ENCODE measurements at regions not wholly inside any gene's neighbourhood (a gene's known extent, or its start where the extent isn't known, plus 50 kb on each side); places are given as distances from the start of the nearest gene placed in this dataset.

DNA sequence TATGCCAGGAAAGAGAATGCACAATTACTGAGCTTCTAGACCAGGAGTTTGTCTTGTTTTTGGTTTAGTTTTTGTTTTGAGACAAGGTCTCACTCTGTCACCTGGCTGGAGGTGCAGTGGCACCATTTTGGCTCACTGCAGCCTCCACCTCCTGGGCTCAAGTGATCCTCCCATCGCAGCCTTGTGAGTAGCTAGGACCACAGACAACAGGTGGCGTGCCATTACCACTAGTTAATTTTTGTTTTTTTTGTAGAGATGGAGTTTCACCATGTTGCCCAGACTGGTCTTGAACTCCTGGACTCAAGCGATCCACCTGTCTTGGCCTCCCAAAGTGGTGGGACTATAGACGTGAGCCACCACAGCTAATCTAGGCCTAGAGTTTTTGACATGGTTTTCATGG is 104.4 kb upstream of the CCDC54 start:
- 0 out of 2 replicates have a peak, but pooled peaks cover 3% of the 10 kb centered on the region for H3K27me3 ChIP-seq
- no peaks in the 10 kb centered on the region for H3K9me3 ChIP-seq
- DNase-seq, result no peak

DNA sequence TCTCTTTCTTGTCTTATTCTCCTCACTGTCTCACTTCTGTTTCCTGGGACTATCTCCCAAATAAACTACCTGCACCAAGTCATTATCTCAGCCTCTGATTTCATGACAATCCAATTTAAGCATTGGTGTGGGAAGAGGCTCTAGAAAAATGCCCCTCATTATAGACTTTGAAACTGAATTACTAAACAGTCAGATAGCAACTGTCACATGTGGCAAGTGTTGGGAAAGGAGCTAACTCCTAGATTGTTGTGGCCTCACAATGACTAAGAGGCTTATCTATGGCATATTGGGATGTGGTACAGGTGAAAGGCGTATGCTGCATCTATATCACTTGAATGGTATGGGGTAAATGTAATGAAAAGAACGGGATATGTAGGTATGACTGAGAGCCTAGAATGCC is 103.5 kb upstream of the CCDC54 start:
- H3K36me3 ChIP-seq, result no peaks in the 10 kb centered on the region
- no peak overlapping the region for H3K4me3 ChIP-seq
- H3K27me3 ChIP-seq, result 0 out of 2 replicates have a peak, but pooled peaks cover 3% of the 10 kb centered on the region
- H3K9me3 ChIP-seq, result no peaks in the 10 kb centered on the region
- DNase-seq, result no peak

More for the DNA sequence above, 104.4 kb upstream of the CCDC54 start:
- no peaks in the 10 kb centered on the region for H3K36me3 ChIP-seq
- no peak overlapping the region for H3K4me3 ChIP-seq

DNA sequence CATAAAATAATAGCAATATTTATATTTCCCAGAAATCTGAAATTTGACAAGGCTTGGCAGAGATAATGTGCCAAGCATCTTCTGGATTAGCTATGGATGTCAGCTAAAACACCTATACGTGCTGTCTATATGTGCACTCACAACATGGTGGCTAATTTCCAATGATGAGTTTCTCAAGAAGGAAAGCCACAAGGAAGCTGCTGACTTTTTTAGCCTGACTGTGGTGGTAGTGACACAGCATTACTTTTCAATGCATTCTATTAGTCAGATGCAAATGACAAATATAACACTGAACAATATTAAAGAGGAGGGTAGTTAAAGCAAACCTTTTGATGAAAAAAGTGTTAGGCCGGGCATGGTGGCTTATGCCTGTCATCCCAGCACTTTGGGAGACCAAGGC is 101.7 kb upstream of the CCDC54 start:
- DNase-seq, result no peak
- Histone ChIP-seq H3K36me3 (no peaks in the 10 kb centered on the region), H3K27me3 (0 out of 2 replicates have a peak, but pooled peaks cover 3% of the 10 kb centered on the region)

DNA sequence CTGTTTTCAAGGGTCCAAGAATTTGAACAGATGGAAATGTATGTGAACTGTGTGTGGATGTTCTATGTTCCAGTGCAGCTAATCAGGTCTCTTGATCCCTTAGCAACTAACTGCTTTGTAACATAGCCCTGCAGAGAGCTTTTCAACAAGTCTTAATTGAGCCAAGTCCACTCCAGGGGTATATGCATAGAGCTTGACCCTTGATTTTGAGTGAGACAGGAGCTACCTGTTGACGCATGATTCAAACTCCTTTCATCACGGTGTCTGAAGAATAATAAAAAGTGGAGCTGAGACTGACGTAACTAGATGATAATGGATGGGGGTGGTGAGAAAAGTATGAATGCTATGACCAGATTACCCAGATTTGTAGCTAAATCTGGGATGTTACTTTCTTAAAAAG is 93.3 kb upstream of the CCDC54 start:
- no peak for DNase-seq

More for the DNA sequence above, 101.7 kb upstream of the CCDC54 start:
- Histone ChIP-seq H3K4me3 (no peak overlapping the region), H3K9me3 (no peaks in the 10 kb centered on the region)

DNA sequence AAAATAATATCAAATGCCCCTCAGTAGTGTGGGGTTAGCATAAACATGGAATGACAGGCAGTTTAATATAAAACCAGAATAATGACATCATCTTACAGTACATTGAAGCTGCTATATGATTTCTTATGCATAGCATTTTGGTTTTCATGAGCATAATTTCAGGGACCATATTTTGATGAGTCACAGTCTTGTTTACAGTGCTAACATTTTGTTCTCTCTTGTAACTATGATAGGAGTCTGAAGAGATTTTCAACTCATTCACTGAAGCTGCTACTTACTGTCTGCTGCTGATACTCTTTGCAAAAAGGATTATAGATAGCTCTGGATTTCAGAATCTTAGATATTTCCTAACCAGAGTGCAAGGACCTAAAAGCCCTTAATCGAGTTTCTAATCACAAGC is 92.6 kb upstream of the CCDC54 start:
- Histone ChIP-seq H3K27me3 (no peaks in the 10 kb centered on the region), H3K36me3 (no peaks in the 10 kb centered on the region), H3K9me3 (no peaks in the 10 kb centered on the region), H3K4me3 (no peak overlapping the region)
- DNase-seq, result no peak

More for the DNA sequence above, 93.3 kb upstream of the CCDC54 start:
- no peaks in the 10 kb centered on the region for H3K9me3 ChIP-seq
- no peak overlapping the region for H3K4me3 ChIP-seq
- H3K36me3 ChIP-seq, result no peaks in the 10 kb centered on the region
- no peaks in the 10 kb centered on the region for H3K27me3 ChIP-seq

- Histone ChIP-seq H3K9me3 (no peaks in the 10 kb centered on the region), H3K36me3 (no peaks in the 10 kb centered on the region), H3K27me3 (no peaks in the 10 kb centered on the region), H3K4me3 (no peak overlapping the region)
- peak; percentile 24 for DNase-seq
These were observed 92.0 kb upstream of the CCDC54 start for GRCh38 chr3:107285197-107285596.

DNA sequence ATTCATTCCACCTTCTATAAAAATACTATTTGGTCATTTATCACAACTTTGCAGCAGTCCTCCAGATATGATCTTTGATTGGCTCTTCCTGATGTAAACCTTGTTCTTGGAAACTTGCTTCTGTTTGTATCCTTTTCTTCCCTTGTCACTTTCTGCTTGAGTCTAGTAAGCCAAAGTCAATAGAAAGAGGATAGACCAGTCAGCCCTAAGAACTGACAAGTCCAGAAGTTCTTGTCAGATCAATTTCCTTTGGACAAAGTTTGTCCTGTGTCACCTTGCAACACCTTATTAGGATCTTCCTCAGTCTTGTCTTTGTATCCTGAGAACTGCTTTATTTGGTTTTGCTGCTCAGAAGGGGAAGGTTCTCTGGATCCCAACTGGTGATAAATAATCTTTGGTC is 87.9 kb upstream of the CCDC54 start:
- no peaks in the 10 kb centered on the region for H3K9me3 ChIP-seq
- DNase-seq, result no peak

GRCh38 chr3:107294117-107294516 is 83.1 kb upstream of the CCDC54 start:
- no peaks in the 10 kb centered on the region for H3K27me3 ChIP-seq
- DNase-seq, result no peak
- H3K9me3 ChIP-seq, result no peaks in the 10 kb centered on the region
- H3K4me3 ChIP-seq, result no peak overlapping the region
- no peaks in the 10 kb centered on the region for H3K36me3 ChIP-seq

More for the DNA sequence above, 87.9 kb upstream of the CCDC54 start:
- Histone ChIP-seq H3K4me3 (no peak overlapping the region), H3K27me3 (no peaks in the 10 kb centered on the region), H3K36me3 (no peaks in the 10 kb centered on the region)

GRCh38 chr3:107297597-107297996 is 79.6 kb upstream of the CCDC54 start:
- DNase-seq, result no peak
- H3K27me3 ChIP-seq, result no peaks in the 10 kb centered on the region
- H3K9me3 ChIP-seq, result no peaks in the 10 kb centered on the region
- no peak overlapping the region for H3K4me3 ChIP-seq
- no peaks in the 10 kb centered on the region for H3K36me3 ChIP-seq

- H3K36me3 ChIP-seq, result no peaks in the 10 kb centered on the region
- H3K27me3 ChIP-seq, result peaks cover under 1% of the 10 kb centered on the region; the same call in 1 of the 2 replicates
- H3K4me3 ChIP-seq, result no peak overlapping the region
- DNase-seq, result no peak
- H3K9me3 ChIP-seq, result no peaks in the 10 kb centered on the region
These were observed 70.0 kb upstream of the CCDC54 start for GRCh38 chr3:107307205-107307604.

DNA sequence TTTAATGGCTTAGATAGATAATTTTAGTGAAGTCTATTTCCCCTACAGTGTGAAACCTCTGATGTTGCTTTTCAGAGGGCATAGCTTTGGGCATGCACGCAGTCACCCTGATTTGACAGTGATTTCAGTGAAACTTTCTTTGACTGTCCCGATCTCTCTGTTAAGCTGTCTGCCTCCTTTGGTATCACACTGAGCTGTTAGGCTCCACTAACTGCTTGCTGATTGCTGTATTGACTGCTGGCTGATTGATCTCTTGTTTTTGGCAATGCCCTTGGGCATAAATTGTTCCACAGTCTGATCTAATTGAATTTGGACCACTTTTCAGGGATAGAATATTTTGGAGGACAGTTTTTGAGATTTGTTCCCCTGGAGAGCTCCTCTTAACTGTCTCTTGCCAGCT is 68.5 kb upstream of the CCDC54 start:
- no peak overlapping the region for H3K4me3 ChIP-seq
- no peak for DNase-seq
- peaks cover 3% of the 10 kb centered on the region; the same call in 1 of the 2 replicates for H3K27me3 ChIP-seq
- no peaks in the 10 kb centered on the region for H3K36me3 ChIP-seq
- H3K9me3 ChIP-seq, result no peaks in the 10 kb centered on the region

GRCh38 chr3:107309312-107309711 is 67.9 kb upstream of the CCDC54 start:
- Histone ChIP-seq H3K36me3 (no peaks in the 10 kb centered on the region), H3K9me3 (no peaks in the 10 kb centered on the region), H3K4me3 (no peak overlapping the region), H3K27me3 (peaks cover 3% of the 10 kb centered on the region; the same call in 1 of the 2 replicates)
- no peak for DNase-seq

- peaks cover 3% of the 10 kb centered on the region; the same call in 1 of the 2 replicates for H3K27me3 ChIP-seq
- H3K36me3 ChIP-seq, result no peaks in the 10 kb centered on the region
- no peak for DNase-seq
- H3K4me3 ChIP-seq, result no peak overlapping the region
- H3K9me3 ChIP-seq, result no peaks in the 10 kb centered on the region
These were observed 63.5 kb upstream of the CCDC54 start for GRCh38 chr3:107313711-107314110.

DNA sequence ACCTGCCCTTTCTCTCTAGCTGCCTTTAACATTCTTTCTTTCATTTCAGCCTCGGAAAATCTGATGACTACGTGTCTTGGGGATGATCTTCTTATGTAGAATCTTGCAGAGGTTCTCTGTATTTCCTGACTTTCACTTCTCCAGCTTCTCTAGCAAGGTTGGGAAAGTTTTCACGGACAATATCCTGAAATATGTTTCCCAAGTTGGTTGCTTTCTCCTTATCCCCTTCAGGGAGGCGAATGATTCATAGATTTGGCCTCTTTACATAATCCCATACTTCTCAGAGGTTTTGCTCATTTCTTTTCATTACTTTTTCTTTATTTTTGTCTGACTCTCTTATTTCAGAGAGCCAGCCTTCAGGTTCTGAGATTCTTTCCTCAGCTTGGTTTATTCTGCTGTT is 62.1 kb upstream of the CCDC54 start:
- Histone ChIP-seq H3K27me3 (peaks cover 3% of the 10 kb centered on the region; the same call in 1 of the 2 replicates), H3K4me3 (no peak overlapping the region), H3K36me3 (no peaks in the 10 kb centered on the region), H3K9me3 (no peaks in the 10 kb centered on the region)
- DNase-seq, result no peak

GRCh38 chr3:107323723-107324122 is 53.5 kb upstream of the CCDC54 start:
- Histone ChIP-seq H3K36me3 (no peaks in the 10 kb centered on the region), H3K9me3 (no peaks in the 10 kb centered on the region), H3K27me3 (no peaks in the 10 kb centered on the region), H3K4me3 (no peak overlapping the region)
- DNase-seq, result no peak

GRCh38 chr3:107325446-107325845 is 51.8 kb upstream of the CCDC54 start:
- Histone ChIP-seq H3K36me3 (no peaks in the 10 kb centered on the region), H3K9me3 (no peaks in the 10 kb centered on the region), H3K27me3 (no peaks in the 10 kb centered on the region), H3K4me3 (no peak overlapping the region)
- no peak for DNase-seq

Data from MG63 (cell line).